T47D (cell line): ENCODE measurements at regions not wholly inside any gene's neighbourhood (a gene's known extent, or its start where the extent isn't known, plus 50 kb on each side); places are given as distances from the start of the nearest gene placed in this dataset.

Experiments
- DNase-seq, 2 experiments: peaks; one replicate each; pipeline versions ENCODE4 v3.0.0 to v3.0.0-alpha.2; 2011 to 2012; ENCODE audit warnings: low read depth in 1 of 2, low spot score in 1 of 2
- JUND ChIP-seq: IDR thresholded peaks from 2 replicates; pipeline ENCODE4 v1.6.1; 2012; ENCODE audit warnings: low read depth
- in situ Hi-C: cut with HindIII; loops from 2 replicates; pipeline ENCODE4 v1.10.0; 2016; ENCODE audit warnings: low sequenced_read_pairs, low pct_unique_long_range_greater_than_20kb

DNA sequence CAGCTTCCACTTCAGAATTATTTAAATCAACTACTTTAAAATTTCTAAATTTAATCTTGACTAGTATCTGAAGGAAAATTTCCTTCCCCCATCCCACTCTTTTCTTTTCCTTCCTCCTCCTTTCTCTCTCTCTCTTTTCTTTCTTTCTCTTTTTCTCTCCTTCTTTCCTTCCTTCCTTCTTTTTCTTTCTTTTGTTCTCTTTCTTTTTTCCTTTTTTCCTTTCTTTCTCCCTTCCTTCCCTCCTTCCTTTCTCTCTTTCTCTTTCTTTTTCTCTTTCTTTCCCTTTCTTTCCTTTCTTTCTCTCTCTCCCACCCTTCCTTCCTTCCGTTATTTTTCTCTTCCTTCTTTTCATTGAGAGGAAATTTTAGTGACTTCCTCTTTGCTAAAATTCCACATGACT lies 132.0 kb upstream of the CDH19 start:
- in situ Hi-C loops, result no loop called here
- DNase-seq, result no peak
- no peak for TF ChIP-seq JUND

DNA sequence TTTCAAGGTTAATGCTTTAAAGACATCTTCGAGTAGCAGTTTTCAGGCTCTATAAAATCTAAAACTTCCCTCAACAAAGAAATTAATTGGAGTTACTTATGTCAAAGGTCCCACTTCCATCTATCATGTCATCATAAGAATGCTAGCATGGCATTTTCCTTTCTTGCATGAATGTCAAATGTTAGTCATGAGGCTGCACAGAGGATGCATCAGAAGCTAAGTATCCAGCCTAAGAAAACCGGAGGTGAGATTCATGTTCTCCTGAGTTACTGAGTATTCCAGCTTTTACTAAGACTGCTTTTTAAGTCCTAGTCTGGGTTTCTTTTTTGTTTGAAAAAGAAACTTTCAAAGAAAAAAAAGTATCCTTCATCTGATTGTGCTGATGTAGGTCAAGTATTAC lies 130.6 kb upstream of the CDH19 start:
- no peak for DNase-seq
- TF ChIP-seq JUND, result no peak
- in situ Hi-C loops, result no loop called here

DNA sequence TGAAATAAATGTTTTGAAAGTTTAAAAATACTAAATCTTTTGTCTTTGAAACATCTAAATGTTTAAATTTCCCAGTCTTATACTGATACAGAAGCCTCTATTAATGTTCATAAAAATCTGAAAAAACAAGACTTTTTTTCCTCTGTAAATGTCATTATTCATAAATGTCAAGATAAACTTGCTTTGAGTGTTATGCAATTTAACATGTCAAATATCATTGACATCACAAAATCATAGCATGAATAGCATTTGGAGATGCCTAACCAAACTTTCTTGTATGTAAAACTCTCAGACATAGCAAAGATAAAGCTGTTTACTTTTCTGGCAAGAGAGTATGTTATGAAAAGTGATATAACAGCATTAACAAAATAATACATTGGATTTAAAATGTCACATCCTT lies 128.0 kb upstream of the CDH19 start:
- in situ Hi-C loops, result no loop called here

DNA sequence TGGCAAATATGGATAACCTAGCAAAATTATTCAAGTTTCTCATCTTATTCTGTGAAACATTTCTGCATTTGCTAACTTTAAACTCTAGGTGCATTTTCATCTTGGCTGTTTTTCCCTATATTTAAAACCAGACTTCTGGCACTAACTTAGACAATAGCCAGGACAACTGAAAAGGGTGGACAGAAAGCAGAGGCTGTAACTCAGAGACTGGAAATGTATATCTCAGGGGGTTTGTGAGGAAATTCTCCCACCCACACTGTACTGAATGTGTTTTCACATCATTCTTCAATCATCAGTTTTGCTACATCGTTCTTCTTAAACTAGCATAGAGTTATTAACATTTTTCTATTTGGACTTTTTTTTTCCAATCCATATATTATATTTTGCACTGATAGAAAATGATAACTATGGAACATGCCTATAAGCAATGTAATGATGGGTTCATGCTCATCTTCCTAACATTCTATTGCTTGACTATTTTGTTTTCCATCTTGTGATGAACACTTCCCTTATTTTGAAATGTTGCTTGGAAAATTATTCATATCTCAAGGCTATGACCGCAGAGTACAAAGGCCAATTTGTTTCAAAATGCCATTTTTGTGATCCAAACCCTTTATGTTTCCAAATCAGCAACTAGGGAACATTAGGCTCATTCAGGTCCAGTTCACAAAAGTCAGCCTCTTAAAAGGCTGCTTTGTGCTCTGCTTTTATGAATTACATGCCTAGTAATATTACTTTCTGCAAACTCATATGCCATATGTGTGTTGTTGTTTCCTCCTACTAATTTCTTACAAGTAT lies 125.8 kb upstream of the CDH19 start:
- in situ Hi-C loops, result no loop called here
- no peak for DNase-seq
- no peak for TF ChIP-seq JUND

More for the DNA sequence above, 128.0 kb upstream of the CDH19 start:
- no peak for DNase-seq
- no peak for TF ChIP-seq JUND

DNA sequence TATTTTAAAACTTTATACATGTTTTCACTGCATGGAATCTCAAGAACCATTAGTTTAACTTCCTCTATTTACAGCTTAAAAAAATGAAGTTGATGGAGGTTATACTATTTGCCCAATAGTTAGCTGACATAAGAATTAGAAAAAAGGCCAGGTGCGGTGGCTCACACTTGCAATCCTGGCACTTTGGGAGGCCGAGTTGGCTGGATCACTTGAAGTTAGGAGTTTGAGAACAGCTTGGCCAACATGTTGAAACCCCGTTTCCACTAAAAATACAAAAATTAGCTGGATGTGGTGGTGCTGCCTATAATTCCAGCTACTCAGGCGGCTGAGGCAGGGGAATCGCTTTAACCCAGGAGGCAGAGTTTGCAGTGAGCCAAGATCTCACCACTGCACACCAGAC lies 125.1 kb upstream of the CDH19 start:
- DNase-seq, result no peak
- no peak for TF ChIP-seq JUND
- in situ Hi-C loops, result no loop called here

DNA sequence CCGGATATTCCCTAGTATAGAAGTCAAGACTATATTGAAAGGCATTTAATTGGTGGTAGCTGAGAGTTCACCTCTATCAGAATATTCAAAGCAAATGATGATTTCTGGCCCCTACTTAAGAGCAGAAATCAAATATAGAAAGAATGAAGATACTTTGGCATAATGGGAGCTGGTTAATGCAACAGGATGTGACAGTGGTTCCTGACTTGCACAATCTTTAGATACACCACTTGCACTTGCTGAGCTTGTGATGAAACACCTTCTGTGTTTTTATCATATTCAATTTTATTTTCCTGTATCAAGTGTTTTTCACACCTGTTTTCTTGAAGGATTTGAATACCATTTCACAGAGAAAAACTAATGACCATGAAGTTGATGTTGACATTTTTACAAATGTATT lies 124.1 kb upstream of the CDH19 start:
- DNase-seq, result no peak
- no peak for TF ChIP-seq JUND
- in situ Hi-C loops, result no loop called here

DNA sequence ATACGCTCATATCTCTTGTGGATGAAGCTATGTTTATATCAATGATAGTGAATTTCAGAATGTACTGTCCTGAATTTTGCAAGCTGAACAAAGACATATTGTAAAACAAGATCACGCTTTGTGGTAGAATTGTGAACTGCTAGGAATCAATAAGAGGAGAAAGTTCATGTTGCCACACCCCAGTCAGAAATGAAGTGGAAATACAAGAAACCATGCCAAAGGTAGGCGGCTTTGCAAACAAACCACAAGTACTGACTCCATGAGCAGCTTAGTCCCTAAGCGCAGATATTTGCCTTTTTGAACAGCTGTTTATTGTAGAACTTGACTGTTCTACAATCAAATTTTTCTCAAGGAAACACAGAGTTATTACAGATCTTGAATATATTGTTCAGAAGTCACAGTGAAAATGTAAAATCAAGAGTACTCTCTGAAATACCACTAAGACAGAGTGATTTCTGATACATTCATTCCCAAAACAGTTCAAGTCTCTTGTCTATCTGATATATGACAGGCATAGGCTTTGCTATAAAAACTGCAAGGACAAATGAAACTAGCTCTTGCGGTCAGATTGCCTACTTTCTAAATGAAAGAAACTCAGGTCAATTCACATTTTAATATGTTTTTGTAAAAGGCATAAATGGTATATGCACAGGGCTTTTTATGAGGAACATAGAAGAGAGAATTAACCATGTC lies 120.9 kb upstream of the CDH19 start:
- DNase-seq, result peak in 1 of 2 experiments; percentile 79
- TF ChIP-seq JUND, result no peak
- in situ Hi-C loops, result no loop called here

DNA sequence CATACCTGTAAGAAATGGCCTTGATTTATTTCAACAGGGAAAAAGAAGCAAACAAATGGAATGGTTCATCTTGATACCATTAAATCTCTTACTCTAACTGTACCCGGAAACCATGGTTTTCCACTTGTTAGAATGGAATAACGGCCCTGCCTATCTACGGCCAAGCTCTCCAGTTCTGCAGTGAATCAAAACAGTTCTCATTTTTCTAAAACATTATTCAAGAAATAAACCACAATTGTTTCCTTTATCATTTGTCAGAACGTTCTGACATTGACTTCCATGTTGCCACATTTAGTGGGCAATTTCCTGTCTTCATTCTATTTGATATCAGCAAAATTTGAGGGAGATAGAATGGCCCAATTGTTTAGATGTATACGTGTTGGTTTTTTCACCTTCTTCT lies 118.8 kb upstream of the CDH19 start:
- no peak for TF ChIP-seq JUND
- no peak for DNase-seq
- in situ Hi-C loops, result no loop called here

DNA sequence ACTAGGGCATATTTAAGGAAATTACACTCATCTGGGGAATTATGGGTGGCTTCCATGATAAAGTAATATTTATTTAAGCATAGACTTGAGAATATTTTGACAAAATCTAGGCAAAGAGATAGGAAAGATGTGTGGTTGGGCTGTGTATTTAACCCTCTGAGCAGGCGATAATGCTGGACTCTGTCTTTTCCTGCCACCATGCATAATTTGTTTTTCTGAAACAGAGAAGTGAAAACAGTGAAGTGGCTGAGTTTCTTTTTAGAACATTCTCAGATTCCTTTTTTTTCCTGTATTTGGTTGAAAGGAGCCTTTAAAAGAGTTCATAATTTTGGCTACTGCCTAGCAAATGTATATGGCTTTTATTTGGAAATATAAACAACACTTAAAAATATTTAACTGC lies 104.8 kb upstream of the CDH19 start:
- no peak for DNase-seq
- in situ Hi-C loops, result no loop called here
- TF ChIP-seq JUND, result no peak

DNA sequence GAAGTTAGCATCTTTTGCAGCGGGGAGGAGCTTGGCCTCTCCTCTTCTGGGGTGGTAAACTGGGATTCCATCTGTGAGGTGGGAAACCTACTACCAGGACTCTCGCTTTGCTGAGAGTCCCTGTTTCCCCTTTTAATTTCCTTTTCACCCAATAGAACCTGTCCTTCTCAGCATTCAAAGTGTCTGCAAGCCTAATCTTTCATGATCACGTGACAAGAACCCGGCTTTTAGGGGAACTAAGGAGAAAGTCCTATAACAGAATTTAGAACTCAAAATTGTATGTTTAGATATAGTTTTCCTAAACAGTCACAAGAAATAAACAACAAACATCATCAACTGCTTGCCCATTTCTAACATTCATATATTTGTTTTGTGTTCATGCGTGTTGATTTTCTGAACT lies 103.6 kb upstream of the CDH19 start:
- no peak for TF ChIP-seq JUND

DNA sequence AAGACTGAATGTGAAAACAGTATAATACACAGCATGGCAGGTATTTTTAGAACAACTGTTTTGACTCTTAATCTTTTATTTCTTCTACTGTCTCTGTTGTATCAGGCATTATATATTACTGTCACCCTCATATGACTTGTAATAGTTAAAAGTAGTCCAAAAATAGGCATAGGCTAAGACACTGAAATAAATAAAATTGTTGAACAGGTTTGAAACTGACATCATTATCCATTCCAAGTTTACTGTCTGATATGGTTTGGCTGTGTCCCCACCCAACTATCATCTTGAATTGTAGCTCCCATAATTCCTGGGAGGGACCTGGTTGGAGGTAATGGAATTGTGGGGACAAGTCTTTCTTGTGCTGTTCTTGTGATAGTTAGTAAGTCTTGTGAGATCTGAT lies 91.4 kb upstream of the CDH19 start:
- in situ Hi-C loops, result no loop called here
- TF ChIP-seq JUND, result no peak
- no peak for DNase-seq

More for the DNA sequence above, 103.6 kb upstream of the CDH19 start:
- no peak for DNase-seq
- in situ Hi-C loops, result no loop called here

DNA sequence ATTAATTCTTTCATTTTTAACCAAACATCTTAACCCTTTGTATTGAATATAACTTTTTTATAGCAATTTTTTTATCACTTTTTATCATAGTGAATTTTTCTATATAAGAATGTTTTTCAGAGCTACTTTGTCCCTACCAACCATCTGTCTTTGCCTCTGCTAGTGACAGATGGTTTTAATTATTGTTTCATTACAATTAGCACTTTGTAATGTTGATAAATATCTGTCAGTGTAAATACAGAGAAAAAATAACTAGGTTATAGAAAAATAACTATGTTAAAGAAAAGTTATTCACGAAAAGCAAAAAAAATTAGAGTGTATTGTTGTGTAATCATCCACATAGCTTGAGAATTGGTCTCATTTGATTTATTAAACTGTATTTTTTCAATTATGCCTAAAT lies 91.0 kb upstream of the CDH19 start:
- TF ChIP-seq JUND, result no peak
- DNase-seq, result no peak
- in situ Hi-C loops, result no loop called here

DNA sequence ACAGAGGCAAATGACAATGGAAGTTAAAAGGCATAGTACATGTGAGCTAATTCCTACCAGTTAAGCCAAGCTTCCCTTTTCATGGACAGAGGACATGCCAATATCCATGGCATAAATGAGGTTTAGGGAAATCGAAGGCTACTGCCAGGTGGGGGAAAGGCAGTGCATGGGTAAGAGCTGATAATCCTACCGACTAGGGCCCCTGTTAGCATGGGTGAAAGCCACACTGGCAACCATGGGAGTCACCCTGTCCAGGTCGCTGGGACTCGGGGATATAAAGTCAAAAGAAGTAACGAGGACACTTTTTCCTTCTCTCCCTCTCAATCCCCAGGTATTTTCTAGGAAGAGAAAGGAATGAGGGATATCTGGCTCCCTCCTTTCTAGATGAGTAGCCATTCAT lies 83.7 kb upstream of the CDH19 start:
- no peak for DNase-seq
- in situ Hi-C loops, result no loop called here
- TF ChIP-seq JUND, result no peak
